Thyroid gland (tissue), 4 donors: ENCODE measurements at regions not wholly inside any gene's neighbourhood (a gene's known extent, or its start where the extent isn't known, plus 50 kb on each side); places are given as distances from the start of the nearest gene placed in this dataset.

Experiments used
- POLR2A ChIP-seq, 2 donors: fragments of 450-650 bp; IDR thresholded peaks; one replicate each; pipeline ENCODE4 v1.6.1; 2017; ENCODE audit warnings: antibody characterized with exemption in 2 of 2, mild to moderate bottlenecking in 2 of 2, moderate library complexity in 1 of 2
- TF ChIP-seq, protein P1 (sequence below), 6 experiments: fragments of 200-600 bp in 3 of 6; fragments of 450-650 bp in 3 of 6; sonication (generic) in 3 of 6; IDR thresholded peaks; one replicate each; pipeline ENCODE4 v1.5.1; 2016 to 2019; ENCODE audit warnings: antibody characterized with exemption in 6 of 6, mild to moderate bottlenecking in 2 of 6, inconsistent platforms in 1 of 6, moderate library complexity in 1 of 6

DNA sequence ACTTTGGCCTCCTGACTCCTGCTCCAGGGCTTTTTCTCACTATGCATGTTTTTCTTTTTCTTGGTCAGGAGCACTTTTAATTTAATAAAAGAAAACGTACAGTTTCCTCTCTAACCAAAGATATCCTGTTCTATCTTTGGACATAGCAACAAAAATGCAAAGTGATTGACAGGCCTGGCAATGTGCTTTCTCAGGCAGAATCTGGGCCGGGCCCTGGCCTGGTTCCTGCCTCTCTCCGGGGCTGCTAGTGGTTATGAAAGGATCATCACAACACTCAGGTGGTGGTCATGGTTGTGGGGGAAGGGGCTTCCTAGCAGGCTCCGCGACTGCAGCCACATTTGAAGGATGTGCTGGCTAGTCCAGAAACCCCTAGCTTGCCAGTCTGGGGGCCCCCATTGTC lies 85.8 kb upstream of the USP24 start:
- TF ChIP-seq, protein P1, sequence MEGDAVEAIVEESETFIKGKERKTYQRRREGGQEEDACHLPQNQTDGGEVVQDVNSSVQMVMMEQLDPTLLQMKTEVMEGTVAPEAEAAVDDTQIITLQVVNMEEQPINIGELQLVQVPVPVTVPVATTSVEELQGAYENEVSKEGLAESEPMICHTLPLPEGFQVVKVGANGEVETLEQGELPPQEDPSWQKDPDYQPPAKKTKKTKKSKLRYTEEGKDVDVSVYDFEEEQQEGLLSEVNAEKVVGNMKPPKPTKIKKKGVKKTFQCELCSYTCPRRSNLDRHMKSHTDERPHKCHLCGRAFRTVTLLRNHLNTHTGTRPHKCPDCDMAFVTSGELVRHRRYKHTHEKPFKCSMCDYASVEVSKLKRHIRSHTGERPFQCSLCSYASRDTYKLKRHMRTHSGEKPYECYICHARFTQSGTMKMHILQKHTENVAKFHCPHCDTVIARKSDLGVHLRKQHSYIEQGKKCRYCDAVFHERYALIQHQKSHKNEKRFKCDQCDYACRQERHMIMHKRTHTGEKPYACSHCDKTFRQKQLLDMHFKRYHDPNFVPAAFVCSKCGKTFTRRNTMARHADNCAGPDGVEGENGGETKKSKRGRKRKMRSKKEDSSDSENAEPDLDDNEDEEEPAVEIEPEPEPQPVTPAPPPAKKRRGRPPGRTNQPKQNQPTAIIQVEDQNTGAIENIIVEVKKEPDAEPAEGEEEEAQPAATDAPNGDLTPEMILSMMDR (IDR thresholded peaks at IDR 0.05): no peak
- no peak for TF ChIP-seq POLR2A (IDR thresholded peaks at IDR 0.05)
